Panc1 (cell line): ENCODE measurements at regions not wholly inside any gene's neighbourhood (a gene's known extent, or its start where the extent isn't known, plus 50 kb on each side); places are given as distances from the start of the nearest gene placed in this dataset.
"Not testable (repeated sequence)": the region's sequence is repeated elsewhere in the genome, so short reads cannot be mapped to it uniquely, and the experiment has no call there.

Experiments
- ATAC-seq: fragments of 200-7000 bp; cut with Tn5 transposase; 2 replicates; pipeline ENCODE4 v1.9.1; 2020; ENCODE audit warnings: mild to moderate bottlenecking, moderate library complexity
- BruUV-seq: library from RNA; stranded (reverse); fragments of 400-500 nt; replicated peaks from 2 replicates; lab custom pipeline; 2021; lab: Mats Ljungman, UMichigan
- CTCF ChIA-PET: fragments of 300-600 bp; sonication (Branson Sonifier 250); formaldehyde crosslinking; loops from one replicate; lab custom pipeline; 2022; ENCODE audit warnings: antibody characterized with exemption; lab: Charles Lee
- POLR2A ChIA-PET: fragments of 300-600 bp; sonication (Branson Sonifier 250); formaldehyde crosslinking; loops from one replicate; lab custom pipeline; 2022; ENCODE audit warnings: antibody characterized with exemption; lab: Charles Lee
- DNase-seq: peaks from one replicate; pipeline ENCODE4 v3.0.0-alpha.2; 2010; ENCODE audit warnings: low read depth, low spot score
- H3K27ac ChIP-seq: 2 replicates; pipeline ENCODE4 v1.5.1; 2011; ENCODE audit warnings: mild to moderate bottlenecking, low read length, inconsistent platforms
- H3K27me3 ChIP-seq: fragments of 200-500 bp; sonication (Bioruptor generic); 2 replicates; pipeline ENCODE4 v1.6.0; 2014; ENCODE audit warnings: low read length, inconsistent platforms; ENCODE audit not compliant: control insufficient read depth, insufficient read depth
- H3K36me3 ChIP-seq: fragments of 200-500 bp; sonication (Bioruptor generic); 2 replicates; pipeline ENCODE4 v1.5.1; 2014; ENCODE audit warnings: inconsistent platforms, mild to moderate bottlenecking, low read length, moderate library complexity; ENCODE audit not compliant: control insufficient read depth, insufficient read depth
- H3K4me1 ChIP-seq: 2 replicates; pipeline ENCODE4 v1.5.1; 2011; ENCODE audit warnings: inconsistent platforms, mild to moderate bottlenecking, low read length, moderate library complexity; ENCODE audit not compliant: control insufficient read depth, insufficient read depth
- H3K4me3 ChIP-seq, 2 experiments: 2 replicates each; pipeline ENCODE4 v1.5.1; 2011 to 2012; ENCODE audit warnings: low read depth in 2 of 2, low read length in 2 of 2, mild to moderate bottlenecking in 2 of 2, inconsistent platforms in 1 of 2, moderate library complexity in 1 of 2
- H3K9me3 ChIP-seq: fragments of 200-500 bp; sonication (Bioruptor generic); 2 replicates; pipeline ENCODE4 v1.5.1; 2014; ENCODE audit warnings: low read depth, mild to moderate bottlenecking, inconsistent platforms, low read length, moderate library complexity; ENCODE audit not compliant: control insufficient read depth, insufficient read depth
- CTCF ChIP-seq: fragments of 450-650 bp; IDR thresholded peaks from 2 replicates; pipeline ENCODE4 v1.5.1; 2017; ENCODE audit warnings: mild to moderate bottlenecking
- POLR2AphosphoS5 ChIP-seq: IDR thresholded peaks from 2 replicates; pipeline ENCODE4 v1.6.1; 2012; ENCODE audit warnings: mild to moderate bottlenecking, low read depth, low read length, moderate library complexity
- REST ChIP-seq, 2 experiments: IDR thresholded peaks; 2 replicates each; pipeline ENCODE4 v1.6.1; 2011 to 2012; ENCODE audit warnings: low read depth in 2 of 2, control low read depth in 1 of 2, low read length in 1 of 2, mild to moderate bottlenecking in 1 of 2, moderate library complexity in 1 of 2; ENCODE audit not compliant: insufficient read depth in 1 of 2
- SIN3A ChIP-seq: IDR thresholded peaks from 2 replicates; pipeline ENCODE4 v1.6.1; 2012; ENCODE audit warnings: low read depth, mild to moderate bottlenecking, low read length, moderate library complexity, borderline replicate concordance; ENCODE audit not compliant: insufficient read depth
- TCF7L2 ChIP-seq: IDR thresholded peaks from 2 replicates; pipeline ENCODE4 v1.6.1; 2011; ENCODE audit warnings: mild to moderate bottlenecking, low read depth, low read length, inconsistent platforms
- in situ Hi-C: cut with HindIII; loops from 2 replicates; pipeline ENCODE4 v1.10.0; 2016; ENCODE audit warnings: low sequenced_read_pairs, low pct_unique_long_range_greater_than_20kb
- intact Hi-C: fragments of 100-400 bp; cut with micrococcal nuclease; formaldehyde crosslinking; loops from one replicate; pipeline ENCODE4 v1.10.0; 2022; ENCODE audit not compliant: unreplicated experiment

- H3K36me3 ChIP-seq, POLR2A ChIA-PET, ATAC-seq, CTCF ChIA-PET, H3K4me1 ChIP-seq, intact Hi-C loops, H3K27ac ChIP-seq, DNase-seq, H3K9me3 ChIP-seq, H3K4me3 ChIP-seq, BruUV-seq, H3K27me3 ChIP-seq, in situ Hi-C loops: not testable (repeated sequence)
Observed at GRCh38 chrX:77123917-77124316, 323.3 kb upstream of the FGF16 start.

- in situ Hi-C loops, CTCF ChIA-PET, DNase-seq, H3K4me1 ChIP-seq, H3K27ac ChIP-seq, BruUV-seq, H3K9me3 ChIP-seq, H3K36me3 ChIP-seq, H3K27me3 ChIP-seq, ATAC-seq, intact Hi-C loops, H3K4me3 ChIP-seq, POLR2A ChIA-PET: not testable (repeated sequence)
Observed at GRCh38 chrX:77127571-77127970, 319.6 kb upstream of the FGF16 start.

GRCh38 chrX:77143907-77144306 lies 303.3 kb upstream of the FGF16 start:
- in situ Hi-C loops (no loop called here), intact Hi-C loops (no loop called here)
- BruUV-seq = no TSS peak
- Histone ChIP-seq H3K9me3 (no peaks in the 10 kb centered on the region), H3K4me1 (no peaks in the 10 kb centered on the region), H3K27me3 (no peaks in the 10 kb centered on the region), H3K36me3 (no peaks in the 10 kb centered on the region), H3K27ac (no peak overlapping the region), H3K4me3 (no peak overlapping the region)
- DNase-seq (no peak), ATAC-seq (no peak)
- CTCF ChIA-PET = no interaction called here
- TF ChIP-seq REST (IDR thresholded peaks at IDR 0.05; ENCODE audit: insufficient read depth in 1 of 2, low read depth in 2 of 2, low read length in 1 of 2) (no peak), TCF7L2 (no peak), POLR2AphosphoS5 (no peak), CTCF (no peak), SIN3A (no peak)
- POLR2A ChIA-PET = no interaction called here
